Suprapubic skin (tissue), 4 donors: ENCODE measurements at regions not wholly inside any gene's neighbourhood (a gene's known extent, or its start where the extent isn't known, plus 50 kb on each side); places are given as distances from the start of the nearest gene placed in this dataset.
"Not testable (repeated sequence)": the region's sequence is repeated elsewhere in the genome, so short reads cannot be mapped to it uniquely, and the experiment has no call there.

Source experiments
- DNase-seq, 2 donors: peaks; one replicate each; pipeline ENCODE4 v3.0.0-alpha.2; 2019; ENCODE audit warnings: low spot score in 2 of 2
- H3K27ac ChIP-seq: fragments of 200-600 bp; sonication (generic); one replicate; pipeline ENCODE4 v1.5.1; 2019
- H3K27me3 ChIP-seq: fragments of 200-600 bp; sonication (generic); one replicate; pipeline ENCODE4 v1.5.1; 2019
- H3K36me3 ChIP-seq: fragments of 200-600 bp; sonication (generic); one replicate; pipeline ENCODE4 v1.5.1; 2019
- H3K4me1 ChIP-seq: fragments of 200-600 bp; sonication (generic); one replicate; pipeline ENCODE4 v1.5.1; 2019
- H3K4me3 ChIP-seq: fragments of 200-600 bp; sonication (generic); one replicate; pipeline ENCODE4 v1.5.1; 2019; ENCODE audit warnings: mild to moderate bottlenecking
- H3K9me3 ChIP-seq: fragments of 200-600 bp; sonication (generic); one replicate; pipeline ENCODE4 v1.5.1; 2019
- CTCF ChIP-seq, 2 donors: fragments of 200-600 bp in 1 of 2; fragments of 450-650 bp in 1 of 2; sonication (generic) in 1 of 2; IDR thresholded peaks; one replicate each; pipeline ENCODE4 v1.5.1; 2016 to 2019; ENCODE audit warnings: antibody characterized with exemption in 2 of 2, mild to moderate bottlenecking in 1 of 2, moderate library complexity in 1 of 2
- EP300 ChIP-seq: sonication (generic); formaldehyde crosslinking; IDR thresholded peaks from one replicate; pipeline ENCODE4 v1.6.1; 2017; ENCODE audit warnings: antibody characterized with exemption
- POLR2A ChIP-seq, 2 donors: fragments of 450-650 bp; IDR thresholded peaks; one replicate each; pipeline ENCODE4 v1.6.1; 2017; ENCODE audit warnings: antibody characterized with exemption in 2 of 2, mild to moderate bottlenecking in 2 of 2, moderate library complexity in 2 of 2
- POLR2AphosphoS5 ChIP-seq, 3 donors: sonication (generic); formaldehyde crosslinking; IDR thresholded peaks; one replicate each; pipeline ENCODE4 v1.6.1; 2017; ENCODE audit warnings: antibody characterized with exemption in 3 of 3
- WGBS: methylation state at CpG from one replicate; pipeline ENCODE4 v1.1.5; 2018; 5-methylcytosine and 5-hydroxymethylcytosine counted together

- Histone ChIP-seq H3K27me3 (no peaks in the 10 kb centered on the region), H3K4me1 (no peaks in the 10 kb centered on the region), H3K36me3 (no peaks in the 10 kb centered on the region), H3K4me3 (no peak overlapping the region), H3K9me3 (no peaks in the 10 kb centered on the region), H3K27ac (no peak overlapping the region)
- DNase-seq, result no peak
- no peak for TF ChIP-seq EP300
- TF ChIP-seq POLR2A (IDR thresholded peaks at IDR 0.05), result no peak
- TF ChIP-seq POLR2AphosphoS5 (IDR thresholded peaks at IDR 0.05), result no peak
- TF ChIP-seq CTCF (IDR thresholded peaks at IDR 0.05), result no peak
Measured at GRCh38 chr10:108338146-108338545, 1173.6 kb upstream of the SORCS1 start.

DNA sequence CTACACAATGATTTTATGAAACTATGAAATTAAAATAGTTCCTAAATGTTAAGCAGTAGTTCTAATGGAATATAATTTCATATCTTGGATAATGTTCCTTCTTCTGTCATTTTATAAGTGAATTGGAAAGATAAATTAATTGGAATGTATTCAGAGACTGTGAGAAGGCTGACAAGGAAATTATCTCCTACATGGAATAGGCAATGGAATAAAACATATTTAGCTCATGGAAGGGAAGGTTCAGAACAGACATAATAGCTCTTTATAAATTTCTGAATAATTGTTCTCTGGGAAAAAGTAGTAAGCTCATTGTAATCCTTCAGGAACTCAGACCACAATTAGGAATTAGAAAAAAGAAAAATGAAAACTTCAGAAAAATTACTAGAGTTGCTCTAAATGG is 1172.3 kb upstream of the SORCS1 start:
- Histone ChIP-seq H3K27ac (no peak overlapping the region), H3K4me3 (no peak overlapping the region), H3K9me3 (no peaks in the 10 kb centered on the region), H3K4me1 (no peaks in the 10 kb centered on the region), H3K27me3 (no peaks in the 10 kb centered on the region), H3K36me3 (no peaks in the 10 kb centered on the region)
- DNase-seq, result no peak
- TF ChIP-seq CTCF (IDR thresholded peaks at IDR 0.05) (no peak), POLR2A (IDR thresholded peaks at IDR 0.05) (no peak), POLR2AphosphoS5 (IDR thresholded peaks at IDR 0.05) (no peak), EP300 (no peak)

- Histone ChIP-seq H3K4me3 (no peak overlapping the region), H3K36me3 (no peaks in the 10 kb centered on the region), H3K4me1 (no peaks in the 10 kb centered on the region), H3K27ac (no peak overlapping the region), H3K9me3 (no peaks in the 10 kb centered on the region), H3K27me3 (no peaks in the 10 kb centered on the region)
- TF ChIP-seq EP300 (no peak), POLR2A (IDR thresholded peaks at IDR 0.05) (no peak), CTCF (IDR thresholded peaks at IDR 0.05) (no peak), POLR2AphosphoS5 (IDR thresholded peaks at IDR 0.05) (no peak)
- DNase-seq, result no peak
- WGBS, result 87% methylated on average over 3 of the region's 3 CpGs
Measured at GRCh38 chr10:108327706-108328105, 1163.2 kb upstream of the SORCS1 start.

- Histone ChIP-seq H3K27ac (no peak overlapping the region), H3K4me1 (no peaks in the 10 kb centered on the region), H3K9me3 (no peaks in the 10 kb centered on the region), H3K27me3 (no peaks in the 10 kb centered on the region), H3K4me3 (no peak overlapping the region), H3K36me3 (no peaks in the 10 kb centered on the region)
- no peak for DNase-seq
- whole genome bisulfite sequencing, result 33% methylated on average over 3 of the region's 3 CpGs
- TF ChIP-seq EP300 (no peak), CTCF (IDR thresholded peaks at IDR 0.05) (no peak), POLR2AphosphoS5 (IDR thresholded peaks at IDR 0.05) (no peak), POLR2A (IDR thresholded peaks at IDR 0.05) (no peak)
Measured at GRCh38 chr10:108323274-108323798, 1158.8 kb upstream of the SORCS1 start.

DNA sequence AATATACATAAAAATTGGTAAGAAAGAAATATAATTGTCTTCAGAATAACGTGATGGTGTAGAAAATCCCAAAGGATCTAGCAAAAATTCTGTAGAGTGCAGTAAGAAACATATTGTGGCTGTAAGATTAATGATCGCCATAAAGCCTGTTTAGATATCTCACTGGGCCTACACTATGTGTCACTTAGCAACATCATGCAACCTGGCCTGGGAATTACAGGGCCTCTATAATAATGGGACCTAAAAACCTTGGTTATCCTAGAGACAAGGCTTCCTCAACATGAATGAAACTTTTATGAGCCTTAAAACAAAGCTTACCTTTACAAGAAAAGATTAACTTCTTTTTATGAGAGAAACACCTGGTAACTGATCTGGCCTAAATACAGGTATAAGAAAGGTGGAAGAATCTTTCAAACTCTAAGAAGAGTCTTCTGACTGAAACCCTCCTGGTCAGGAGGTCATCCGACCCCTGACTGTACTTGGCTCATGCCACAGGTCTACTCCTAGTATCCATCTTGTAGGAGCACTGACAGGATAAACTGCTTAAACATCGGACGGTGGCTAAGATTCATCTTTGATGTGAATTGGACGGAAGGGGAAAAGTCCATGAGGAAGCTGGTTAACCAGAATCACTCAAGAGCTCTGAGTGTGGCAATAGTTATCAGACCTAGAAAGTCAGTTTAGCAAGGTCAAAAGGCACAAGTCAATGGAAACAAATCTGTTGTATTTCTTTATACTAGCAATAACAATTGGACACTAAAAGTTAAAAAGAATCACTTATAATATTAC is 1155.1 kb upstream of the SORCS1 start:
- no peak for DNase-seq
- H3K36me3 ChIP-seq, result no peaks in the 10 kb centered on the region
- no peaks in the 10 kb centered on the region for H3K27me3 ChIP-seq
- H3K4me1 ChIP-seq, result no peaks in the 10 kb centered on the region
- no peak for TF ChIP-seq POLR2A (IDR thresholded peaks at IDR 0.05)
- TF ChIP-seq EP300, result no peak
- TF ChIP-seq CTCF (IDR thresholded peaks at IDR 0.05), result no peak
- TF ChIP-seq POLR2AphosphoS5 (IDR thresholded peaks at IDR 0.05), result no peak
- no peaks in the 10 kb centered on the region for H3K9me3 ChIP-seq
- 80% methylated on average over 6 of the region's 6 CpGs for WGBS
- no peak overlapping the region for H3K27ac ChIP-seq
- no peak overlapping the region for H3K4me3 ChIP-seq

- DNase-seq, H3K4me3 ChIP-seq, H3K27me3 ChIP-seq, H3K4me1 ChIP-seq, H3K9me3 ChIP-seq, H3K27ac ChIP-seq, H3K36me3 ChIP-seq: not testable (repeated sequence)
- 59% methylated on average over 12 of the region's 25 CpGs for WGBS
Measured at GRCh38 chr10:108315636-108316035, 1151.1 kb upstream of the SORCS1 start.
